Retinal pigment epithelial cell (primary cell): ENCODE measurements at regions not wholly inside any gene's neighbourhood (a gene's known extent, or its start where the extent isn't known, plus 50 kb on each side); places are given as distances from the start of the nearest gene placed in this dataset.

ENCODE experiments used
- DNase-seq: peaks from one replicate; pipeline ENCODE4 v3.0.0-alpha.2; 2010; ENCODE audit warnings: low read depth
- H3K4me3 ChIP-seq: 2 replicates; pipeline ENCODE4 v1.5.1; 2011; ENCODE audit warnings: mild to moderate bottlenecking, low read length, control low read depth, moderate library complexity
- TF ChIP-seq, protein P1 (sequence below): conservative IDR thresholded peaks from 2 replicates; pipeline ENCODE4 v1.5.1; 2011; ENCODE audit warnings: low read depth, low read length, control low read depth, inconsistent platforms

DNA sequence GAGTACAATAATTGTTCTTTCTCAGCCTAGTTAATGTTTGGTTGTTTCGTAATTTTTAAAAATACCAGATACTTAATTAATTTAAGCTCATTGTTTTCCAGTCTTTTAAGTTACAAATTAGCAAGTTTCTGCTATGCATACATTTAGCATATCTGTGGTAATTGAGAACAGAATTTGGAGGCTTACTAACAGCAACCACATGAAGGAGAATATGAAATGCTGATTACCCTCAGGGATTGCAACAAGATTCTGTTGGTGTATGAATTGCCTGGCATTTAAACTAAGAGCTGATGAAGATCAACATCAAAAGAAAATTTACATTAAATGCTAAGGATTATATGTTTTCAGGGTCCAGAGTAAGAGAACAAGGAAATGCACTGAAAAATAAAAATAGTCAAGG, 580.0 kb upstream of the INTU start:
- TF ChIP-seq, protein P1, sequence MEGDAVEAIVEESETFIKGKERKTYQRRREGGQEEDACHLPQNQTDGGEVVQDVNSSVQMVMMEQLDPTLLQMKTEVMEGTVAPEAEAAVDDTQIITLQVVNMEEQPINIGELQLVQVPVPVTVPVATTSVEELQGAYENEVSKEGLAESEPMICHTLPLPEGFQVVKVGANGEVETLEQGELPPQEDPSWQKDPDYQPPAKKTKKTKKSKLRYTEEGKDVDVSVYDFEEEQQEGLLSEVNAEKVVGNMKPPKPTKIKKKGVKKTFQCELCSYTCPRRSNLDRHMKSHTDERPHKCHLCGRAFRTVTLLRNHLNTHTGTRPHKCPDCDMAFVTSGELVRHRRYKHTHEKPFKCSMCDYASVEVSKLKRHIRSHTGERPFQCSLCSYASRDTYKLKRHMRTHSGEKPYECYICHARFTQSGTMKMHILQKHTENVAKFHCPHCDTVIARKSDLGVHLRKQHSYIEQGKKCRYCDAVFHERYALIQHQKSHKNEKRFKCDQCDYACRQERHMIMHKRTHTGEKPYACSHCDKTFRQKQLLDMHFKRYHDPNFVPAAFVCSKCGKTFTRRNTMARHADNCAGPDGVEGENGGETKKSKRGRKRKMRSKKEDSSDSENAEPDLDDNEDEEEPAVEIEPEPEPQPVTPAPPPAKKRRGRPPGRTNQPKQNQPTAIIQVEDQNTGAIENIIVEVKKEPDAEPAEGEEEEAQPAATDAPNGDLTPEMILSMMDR: no peak
- no peak for DNase-seq
- H3K4me3 ChIP-seq: no peak overlapping the region

DNA sequence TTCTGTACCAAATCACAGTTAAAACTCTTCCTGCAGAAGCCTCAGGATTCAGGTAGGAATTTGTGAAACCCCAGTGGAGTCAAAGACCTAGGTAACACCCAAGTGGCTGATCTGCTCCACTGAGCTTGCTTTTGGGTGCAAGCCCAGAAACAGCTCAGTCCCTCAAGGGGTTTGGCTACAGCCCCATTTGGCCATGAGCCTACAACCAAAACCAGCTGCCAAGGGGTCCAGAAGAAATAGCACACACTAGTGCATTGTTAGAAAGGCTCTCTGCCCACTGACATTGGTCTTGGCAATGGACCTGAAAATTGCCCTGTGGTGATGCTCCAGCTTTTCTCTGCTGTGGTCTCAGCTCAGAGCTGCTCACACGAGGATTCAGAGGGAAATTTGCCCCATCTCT, 577.4 kb upstream of the INTU start:
- TF ChIP-seq, protein P1: no peak
- DNase-seq: peak; percentile 57
- no peak overlapping the region for H3K4me3 ChIP-seq

DNA sequence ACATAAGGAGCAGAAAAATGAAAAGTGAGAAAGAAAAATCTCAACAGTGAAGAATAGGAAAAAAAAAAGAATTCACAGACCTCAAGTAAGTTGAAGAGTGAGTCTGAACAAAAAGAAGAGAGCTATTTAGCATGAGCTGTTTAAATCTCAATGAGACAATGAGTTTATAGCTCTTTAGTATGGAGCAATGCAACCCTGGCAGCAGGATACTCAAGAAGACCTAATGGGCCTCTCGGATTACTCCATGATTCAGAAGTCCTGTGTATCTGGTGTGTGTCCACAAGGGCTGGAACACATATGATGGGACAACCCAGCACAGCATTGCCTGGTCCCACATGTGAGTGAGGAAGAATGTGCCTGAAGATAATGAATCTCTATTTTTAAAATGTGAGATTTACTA, 563.1 kb upstream of the INTU start:
- H3K4me3 ChIP-seq: no peak overlapping the region
- no peak for DNase-seq
- TF ChIP-seq, protein P1: no peak

DNA sequence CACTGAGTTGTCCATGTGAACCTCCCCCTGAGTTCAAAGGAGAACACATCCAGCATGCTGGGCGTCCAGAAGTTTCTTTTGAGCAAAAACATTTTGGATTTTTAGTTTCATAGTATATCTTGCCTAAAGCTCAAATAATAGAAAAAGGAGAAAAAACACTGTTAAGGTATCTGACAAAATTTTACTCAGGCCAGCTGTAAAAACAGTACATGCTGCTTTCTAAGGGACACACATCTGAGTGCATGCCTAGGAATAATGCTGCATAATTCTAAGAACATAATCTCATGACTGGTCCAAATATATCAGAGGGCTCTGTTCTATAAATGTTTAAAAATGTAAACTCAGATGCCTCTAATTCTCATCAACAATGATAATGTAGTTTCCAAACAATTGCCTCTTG, 561.3 kb upstream of the INTU start:
- DNase-seq: no peak
- no peak overlapping the region for H3K4me3 ChIP-seq
- TF ChIP-seq, protein P1: no peak

DNA sequence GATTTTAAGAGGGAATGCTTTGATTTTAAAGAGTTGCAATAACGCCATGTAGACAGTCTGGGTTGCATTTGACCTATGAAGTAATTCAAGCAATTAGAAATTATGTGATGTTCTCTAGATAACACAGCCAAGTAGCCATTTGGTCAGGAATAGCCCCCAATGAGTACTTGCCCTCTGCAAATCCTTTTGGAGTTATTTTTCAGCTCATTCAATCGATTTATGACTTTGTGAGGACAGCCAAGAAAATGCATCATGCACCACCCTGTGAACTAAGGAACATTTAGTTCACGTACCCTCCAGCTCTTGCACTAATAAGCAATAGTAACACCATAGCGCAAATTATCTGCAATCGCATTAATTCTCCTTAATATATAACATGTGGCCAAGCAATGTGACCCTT, 552.6 kb upstream of the INTU start:
- DNase-seq: no peak
- H3K4me3 ChIP-seq: no peak overlapping the region
- TF ChIP-seq, protein P1: no peak

DNA sequence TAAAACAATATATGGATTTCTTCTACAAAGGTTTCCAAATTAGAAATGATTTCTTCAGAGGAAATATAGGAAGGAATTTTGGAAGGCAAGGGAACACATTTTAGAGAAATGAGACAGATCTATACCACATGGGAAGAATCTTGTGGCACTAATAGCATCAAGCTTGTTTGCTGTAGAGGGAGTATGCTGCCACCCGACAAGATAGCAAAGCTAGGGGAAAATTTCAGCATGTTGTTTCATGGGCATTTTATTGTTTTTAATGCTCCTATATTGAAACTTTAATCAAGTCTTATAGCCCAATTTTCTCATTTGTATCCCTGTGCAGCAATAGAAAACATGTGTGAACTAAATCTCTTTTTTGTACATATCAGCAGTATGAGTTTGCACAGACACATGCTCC, 551.7 kb upstream of the INTU start:
- TF ChIP-seq, protein P1: no peak
- DNase-seq: no peak
- no peak overlapping the region for H3K4me3 ChIP-seq

DNA sequence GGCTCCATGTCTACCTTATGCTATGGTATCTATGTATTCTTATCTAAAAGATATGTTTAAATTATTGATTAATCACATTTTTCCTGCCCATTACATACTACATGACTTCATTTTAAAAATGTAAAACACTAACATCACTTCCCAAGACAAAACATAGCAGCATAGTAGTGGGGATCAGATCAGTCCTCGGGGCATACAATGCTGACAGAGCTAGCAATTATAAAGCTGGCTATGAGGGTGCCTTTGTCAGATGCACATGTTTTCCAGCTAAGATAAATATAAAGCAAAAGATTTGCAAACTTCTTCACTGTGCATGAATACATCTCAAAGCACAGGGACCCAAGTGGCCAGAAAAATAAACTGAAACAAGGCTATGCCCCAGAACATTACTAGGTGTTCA, 549.8 kb upstream of the INTU start:
- TF ChIP-seq, protein P1: no peak
- DNase-seq: no peak

More for the DNA sequence above, 549.8 kb upstream of the INTU start:
- no peak overlapping the region for H3K4me3 ChIP-seq
